Transverse colon (tissue), 4 donors: ENCODE measurements at regions not wholly inside any gene's neighbourhood (a gene's known extent, or its start where the extent isn't known, plus 50 kb on each side); places are given as distances from the start of the nearest gene placed in this dataset.

ENCODE experiments used
- CTCF ChIP-seq, 5 experiments: fragments of 200-600 bp in 3 of 5; fragments of 450-650 bp in 2 of 5; sonication (generic) in 3 of 5; IDR thresholded peaks; 1 replicate in 2 of 5; 2 replicates in 3 of 5; pipeline ENCODE4 v1.5.1; 2016 to 2017; ENCODE audit warnings: antibody characterized with exemption in 5 of 5, inconsistent platforms in 3 of 5, mild to moderate bottlenecking in 2 of 5, moderate library complexity in 1 of 5
- EP300 ChIP-seq: sonication (generic); formaldehyde crosslinking; IDR thresholded peaks from one replicate; pipeline ENCODE4 v1.6.1; 2017; ENCODE audit warnings: antibody characterized with exemption, low read depth
- POLR2A ChIP-seq: fragments of 450-650 bp; IDR thresholded peaks from one replicate; pipeline ENCODE4 v1.6.1; 2016; ENCODE audit warnings: antibody characterized with exemption, mild to moderate bottlenecking, moderate library complexity
- POLR2AphosphoS5 ChIP-seq, 3 donors: sonication (generic); formaldehyde crosslinking; IDR thresholded peaks; one replicate each; pipeline ENCODE4 v1.6.1; 2016; ENCODE audit warnings: antibody characterized with exemption in 3 of 3

- TF ChIP-seq CTCF (IDR thresholded peaks at IDR 0.05) (no peak), POLR2A (no peak), POLR2AphosphoS5 (IDR thresholded peaks at IDR 0.05) (no peak), EP300 (no peak)
These were observed 634.9 kb downstream of the METTL15 start for GRCh38 chr11:28743061-28743550.
